ENCODE measurements at regions not wholly inside any gene's neighbourhood (a gene's known extent, or its start where the extent isn't known, plus 50 kb on each side); places are given as distances from the start of the nearest gene placed in this dataset.

GRCh38 chr5:1950096-1950707, 67.5 kb upstream of the IRX4 start:
- no peak for DNase-seq

- DNase-seq = no peak
Measured at GRCh38 chr5:1949253-1949652, 66.5 kb upstream of the IRX4 start.

- DNase-seq = no peak
Measured at GRCh38 chr5:1948663-1949191, 66.0 kb upstream of the IRX4 start.

DNA sequence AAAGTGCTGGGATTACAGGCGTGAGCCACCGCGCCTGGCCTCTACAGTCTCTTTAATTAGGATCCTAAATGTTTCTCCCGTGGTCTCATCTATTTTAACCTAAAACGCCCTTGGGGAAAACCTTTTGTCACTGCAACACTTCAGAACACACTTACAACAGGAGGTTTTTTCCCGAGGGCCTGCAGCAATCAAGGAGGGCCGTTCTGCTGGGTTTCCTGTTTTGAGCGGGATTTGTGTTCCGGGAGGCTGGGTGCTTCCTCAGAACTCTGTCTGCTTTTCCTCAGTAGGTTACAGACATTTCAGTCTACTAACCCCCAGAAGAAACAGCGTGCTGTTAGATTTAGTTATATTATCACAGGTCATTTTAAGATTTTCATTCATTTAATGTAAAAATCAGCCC, 65.4 kb upstream of the IRX4 start:
- DNase-seq = no peak

- DNase-seq = no peak
Measured at GRCh38 chr5:1946776-1947175, 64.1 kb upstream of the IRX4 start.

GRCh38 chr5:1946122-1946677, 63.5 kb upstream of the IRX4 start:
- DNase-seq = no peak

DNA sequence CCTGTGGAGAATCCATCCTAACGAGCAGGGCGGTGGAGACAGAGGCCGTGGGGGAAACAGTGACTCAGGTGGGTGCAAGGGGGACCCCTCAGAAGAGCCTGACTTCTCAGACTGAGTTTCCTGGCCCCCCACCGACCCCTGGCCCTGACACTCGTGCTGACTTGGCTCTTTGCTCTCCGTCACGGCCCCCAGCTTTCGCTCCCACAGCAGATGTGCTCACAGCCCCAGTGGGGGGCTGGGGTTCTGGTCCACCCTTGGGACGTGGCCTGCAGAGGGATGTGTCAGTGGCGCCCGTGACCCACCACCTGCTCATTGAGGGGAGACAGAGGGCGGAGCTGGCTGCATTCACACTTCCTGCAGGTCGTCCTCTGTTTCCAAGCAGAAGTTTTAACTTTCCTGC, 62.9 kb upstream of the IRX4 start:
- no peak for DNase-seq

- no peak for DNase-seq
Measured at GRCh38 chr5:1944408-1944807, 61.7 kb upstream of the IRX4 start.

DNA sequence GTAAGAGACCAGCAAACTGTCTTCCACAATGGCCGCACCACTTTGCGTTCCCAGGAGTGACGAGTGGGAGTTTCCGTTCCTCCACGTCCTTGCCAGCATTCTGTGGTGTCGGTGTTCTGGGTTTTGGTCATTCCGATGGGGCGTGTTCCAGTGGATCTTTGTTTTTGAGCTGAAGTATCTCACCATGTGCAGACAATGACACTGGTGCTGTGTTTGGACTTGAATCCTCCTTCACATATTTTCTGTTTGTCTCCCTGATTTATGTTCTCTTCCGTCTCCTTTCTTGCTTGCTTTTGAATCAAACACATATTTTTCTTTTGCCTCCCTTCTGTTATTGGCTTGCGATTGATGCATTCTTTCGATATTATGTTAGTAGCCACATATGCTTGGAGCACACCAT, 60.8 kb upstream of the IRX4 start:
- DNase-seq = no peak

GRCh38 chr5:1942630-1943029, 59.9 kb upstream of the IRX4 start:
- DNase-seq = no peak

GRCh38 chr5:1942158-1942557, 59.4 kb upstream of the IRX4 start:
- DNase-seq = no peak

DNA sequence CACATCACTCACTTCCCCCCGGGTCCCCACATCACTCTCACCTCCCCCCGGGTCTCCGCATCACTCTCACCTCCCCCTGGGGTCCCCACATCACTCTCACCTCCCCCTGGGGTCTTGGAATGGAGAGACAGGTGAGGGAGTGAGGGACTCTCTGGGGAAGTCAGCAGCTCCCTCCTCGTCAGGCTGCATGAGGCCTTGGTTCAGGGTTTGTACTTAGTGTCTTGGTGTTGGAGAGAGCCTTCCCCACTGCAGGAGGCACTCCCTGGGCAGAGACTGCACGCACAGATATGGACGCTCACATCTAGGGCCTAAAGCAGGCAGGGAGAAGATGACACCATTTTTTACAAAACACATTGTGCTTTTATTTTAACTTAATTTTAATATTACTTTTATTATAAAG, 56.5 kb upstream of the IRX4 start:
- DNase-seq = no peak

DNA sequence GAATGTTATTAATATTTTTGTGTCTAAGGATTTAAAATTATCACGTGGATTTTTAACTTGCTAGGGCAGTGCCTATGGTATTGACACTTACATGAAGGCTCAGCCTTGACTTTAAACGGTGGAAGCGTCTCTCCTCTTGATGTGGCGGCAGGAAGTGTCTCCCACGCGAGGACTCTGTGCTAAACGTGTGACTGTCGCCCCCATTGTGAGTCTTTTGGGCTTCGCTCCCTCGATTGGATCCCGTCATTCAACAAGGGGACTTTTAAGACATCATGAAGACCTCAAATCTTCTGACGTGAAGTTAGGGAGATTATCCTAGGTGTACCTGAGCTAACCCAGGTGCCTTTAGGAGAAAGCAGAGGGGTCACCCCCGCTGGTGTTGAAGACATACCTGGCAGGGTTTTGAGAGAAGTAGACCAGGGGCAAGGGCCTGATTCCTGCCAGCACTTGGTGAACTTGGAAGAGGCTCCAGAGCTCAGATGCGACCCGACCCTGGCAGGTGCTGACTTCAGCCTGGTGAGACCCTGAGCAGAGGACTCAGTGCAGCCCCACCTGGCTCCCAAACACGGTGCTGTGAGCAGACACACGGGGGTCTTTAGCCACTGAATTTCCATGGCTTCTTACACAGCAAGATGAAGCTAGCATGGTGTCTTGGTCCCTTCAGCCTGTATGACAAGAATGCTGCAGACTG, 55.7 kb upstream of the IRX4 start:
- DNase-seq = no peak

DNA sequence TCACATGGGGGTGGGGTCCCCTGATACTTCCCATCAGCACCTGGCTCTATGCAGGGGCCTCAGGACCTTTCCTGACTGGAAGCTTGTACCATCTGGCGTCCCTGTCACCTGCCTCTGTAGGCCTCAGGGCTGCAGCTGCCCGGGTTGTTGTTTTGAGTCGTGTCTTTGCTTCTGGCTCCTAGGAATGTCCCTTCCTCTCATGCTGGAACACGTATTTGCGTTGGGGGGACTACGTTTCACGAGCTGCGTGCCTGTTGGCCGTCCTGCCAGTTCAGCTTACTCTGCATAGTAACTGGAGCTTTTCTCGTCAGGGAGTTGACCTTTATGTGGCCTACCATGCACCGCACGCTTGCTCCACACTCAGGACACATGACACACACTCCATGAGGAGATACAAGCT, 54.9 kb upstream of the IRX4 start:
- no peak for DNase-seq

- DNase-seq = no peak
Measured at GRCh38 chr5:1936901-1937300, 54.2 kb upstream of the IRX4 start.

GRCh38 chr5:1936413-1936812, 53.7 kb upstream of the IRX4 start:
- no peak for DNase-seq

DNA sequence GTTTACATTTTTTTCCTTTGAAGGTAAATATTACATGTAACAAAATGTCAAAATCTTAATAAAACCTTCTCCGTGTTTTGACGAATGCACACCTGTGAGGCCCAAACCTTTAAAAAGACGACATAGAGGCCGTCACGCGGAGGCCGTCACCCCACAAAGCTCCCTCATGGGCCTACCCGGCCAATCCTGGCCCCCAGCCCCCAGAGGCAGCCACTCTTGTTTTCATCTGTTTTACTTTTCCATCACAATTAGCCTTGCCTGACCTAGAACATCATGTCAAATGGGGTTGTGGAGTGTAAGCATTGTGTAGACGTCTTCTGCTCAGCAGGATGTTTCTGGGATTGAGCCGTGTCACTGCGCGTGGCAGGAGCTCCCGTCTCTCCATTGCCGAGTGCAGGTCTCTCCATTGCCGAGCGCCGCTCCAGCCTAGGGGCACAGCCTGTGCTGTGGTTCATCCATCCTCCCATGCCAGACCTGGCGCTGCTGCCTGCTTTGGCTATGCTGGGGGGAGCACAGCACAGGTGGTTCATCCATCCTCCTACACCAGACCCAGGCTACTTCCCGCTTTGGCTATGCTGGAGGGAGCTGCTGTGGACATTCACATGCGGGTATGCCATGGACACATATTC, 52.2 kb upstream of the IRX4 start:
- no peak for DNase-seq

DNA sequence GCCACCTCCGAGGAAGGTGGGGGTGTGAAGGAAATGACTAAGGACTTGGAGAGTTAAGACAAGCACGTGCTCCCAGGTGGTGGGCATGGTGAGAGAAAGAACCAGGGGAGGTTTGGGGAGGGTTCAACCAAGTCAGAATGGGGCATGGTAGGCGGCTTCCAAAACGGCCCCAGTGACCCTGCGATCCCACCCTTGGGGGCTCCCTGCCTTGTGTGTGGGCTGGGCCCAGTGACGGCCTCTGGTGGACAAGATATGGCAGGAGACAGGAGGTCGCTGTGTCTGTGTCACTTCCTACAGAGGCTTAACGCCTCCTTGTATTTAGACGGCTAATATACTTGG, 51.3 kb upstream of the IRX4 start:
- DNase-seq = no peak

- DNase-seq = no peak
Measured at GRCh38 chr5:1933364-1934055, 50.8 kb upstream of the IRX4 start.
